Spleen (tissue), 7 donors: ENCODE measurements at regions not wholly inside any gene's neighbourhood (a gene's known extent, or its start where the extent isn't known, plus 50 kb on each side); places are given as distances from the start of the nearest gene placed in this dataset.

Experiments used
- POLR2A ChIP-seq, 3 donors: fragments of 450-650 bp; IDR thresholded peaks; one replicate each; pipeline ENCODE4 v1.5.1; 2017; ENCODE audit warnings: antibody characterized with exemption in 3 of 3, mild to moderate bottlenecking in 1 of 3
- TF ChIP-seq, protein P1 (sequence below), 11 experiments: fragments of 200-600 bp in 7 of 11; fragments of 450-650 bp in 4 of 11; sonication (generic) in 4 of 11; IDR thresholded peaks in 8 of 11; conservative IDR thresholded peaks in 3 of 11; 1 replicate in 7 of 11; 2 replicates in 4 of 11; pipeline versions ENCODE4 v1.4.0 to v1.8.0; 2016 to 2021; ENCODE audit warnings: antibody characterized with exemption in 11 of 11, inconsistent platforms in 4 of 11, mild to moderate bottlenecking in 1 of 11
- donor health status: DM: no; HTN: no; CAD: no; lungs with moderate emphysema.
- donor health status: DM: no; HTN: no; CAD: no.
- donor health status: DM: no; HTN: no; CAD: no.

DNA sequence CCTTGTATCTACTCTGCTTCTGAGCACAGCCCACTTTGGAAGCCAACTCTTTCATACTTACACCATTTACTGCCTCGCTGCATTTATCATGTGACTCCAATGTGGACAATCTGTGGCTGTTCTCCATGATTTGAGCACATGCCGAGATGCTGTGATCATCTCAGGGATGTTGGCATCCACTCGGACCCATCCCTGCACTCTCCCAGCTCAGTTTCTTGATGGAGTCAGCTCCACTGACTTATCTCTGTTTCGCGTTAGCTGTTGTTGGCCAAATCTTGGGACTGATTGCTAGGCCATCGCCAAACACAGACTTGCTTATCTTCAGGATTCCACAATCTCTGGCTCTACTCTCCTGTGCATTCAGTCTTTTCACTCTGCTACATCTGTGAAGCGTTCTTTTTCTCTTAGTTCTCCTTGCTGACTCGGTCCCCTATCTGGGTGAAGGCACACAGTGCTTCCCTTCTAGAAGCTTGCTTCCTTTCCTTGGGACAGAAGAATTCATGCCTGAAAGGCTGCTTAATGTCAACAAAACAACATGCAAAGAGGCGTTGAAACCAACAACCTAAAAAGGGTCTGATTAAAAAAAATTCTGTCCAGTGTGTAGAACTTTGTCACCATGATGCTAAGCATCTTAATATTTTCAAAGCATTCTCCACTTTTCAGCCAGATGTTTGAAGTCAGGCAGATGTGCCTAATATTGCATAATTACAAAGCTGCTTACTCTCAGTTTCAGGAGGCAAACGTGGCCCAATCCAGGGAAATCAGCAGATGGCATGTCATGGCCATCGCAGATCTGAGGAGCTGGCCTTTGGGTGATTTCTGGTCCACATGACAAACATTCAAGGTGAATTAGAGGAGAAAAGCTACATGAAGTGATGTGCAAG lies 120.7 kb downstream of the NGF start:
- no peak for TF ChIP-seq POLR2A (IDR thresholded peaks at IDR 0.05)
- TF ChIP-seq, protein P1, sequence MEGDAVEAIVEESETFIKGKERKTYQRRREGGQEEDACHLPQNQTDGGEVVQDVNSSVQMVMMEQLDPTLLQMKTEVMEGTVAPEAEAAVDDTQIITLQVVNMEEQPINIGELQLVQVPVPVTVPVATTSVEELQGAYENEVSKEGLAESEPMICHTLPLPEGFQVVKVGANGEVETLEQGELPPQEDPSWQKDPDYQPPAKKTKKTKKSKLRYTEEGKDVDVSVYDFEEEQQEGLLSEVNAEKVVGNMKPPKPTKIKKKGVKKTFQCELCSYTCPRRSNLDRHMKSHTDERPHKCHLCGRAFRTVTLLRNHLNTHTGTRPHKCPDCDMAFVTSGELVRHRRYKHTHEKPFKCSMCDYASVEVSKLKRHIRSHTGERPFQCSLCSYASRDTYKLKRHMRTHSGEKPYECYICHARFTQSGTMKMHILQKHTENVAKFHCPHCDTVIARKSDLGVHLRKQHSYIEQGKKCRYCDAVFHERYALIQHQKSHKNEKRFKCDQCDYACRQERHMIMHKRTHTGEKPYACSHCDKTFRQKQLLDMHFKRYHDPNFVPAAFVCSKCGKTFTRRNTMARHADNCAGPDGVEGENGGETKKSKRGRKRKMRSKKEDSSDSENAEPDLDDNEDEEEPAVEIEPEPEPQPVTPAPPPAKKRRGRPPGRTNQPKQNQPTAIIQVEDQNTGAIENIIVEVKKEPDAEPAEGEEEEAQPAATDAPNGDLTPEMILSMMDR (IDR thresholded peaks at IDR 0.05 in 8 of 11, conservative IDR thresholded peaks at IDR 0.05 in 3 of 11) = no peak
